HG03159 (cell line): ENCODE measurements at regions not wholly inside any gene's neighbourhood (a gene's known extent, or its start where the extent isn't known, plus 50 kb on each side); places are given as distances from the start of the nearest gene placed in this dataset.
"Not testable (repeated sequence)": the region's sequence is repeated elsewhere in the genome, so short reads cannot be mapped to it uniquely, and the experiment has no call there.

Experiments
- ATAC-seq: cut with Tn5 transposase; IDR thresholded peaks from one replicate; pipeline ENCODE4 v1.9.1; 2021; ENCODE audit warnings: mild to moderate bottlenecking, moderate library complexity; ENCODE audit not compliant: unreplicated experiment

- ATAC-seq, result no peak
Observed at GRCh38 chrX:13518126-13518525, 51.3 kb upstream of the EGFL6 start.

GRCh38 chrX:13515211-13515930 is 54.0 kb upstream of the EGFL6 start:
- ATAC-seq, result no peak

- no peak for ATAC-seq
Observed at GRCh38 chrX:13511944-13512330, 57.5 kb upstream of the EGFL6 start.

- no peak for ATAC-seq
Observed at GRCh38 chrX:13511241-13511943, 58.0 kb upstream of the EGFL6 start.

- no peak for ATAC-seq
Observed at GRCh38 chrX:13507893-13508292, 61.5 kb upstream of the EGFL6 start.

- no peak for ATAC-seq
Observed at GRCh38 chrX:13506574-13506973, 62.8 kb upstream of the EGFL6 start.

GRCh38 chrX:13502590-13502989 is 66.8 kb upstream of the EGFL6 start:
- ATAC-seq, result no peak

- no peak for ATAC-seq
Observed at GRCh38 chrX:13499736-13500135, 69.7 kb upstream of the EGFL6 start.

- ATAC-seq, result no peak
Observed at GRCh38 chrX:13498238-13498637, 71.2 kb upstream of the EGFL6 start.

GRCh38 chrX:13495232-13495631 is 74.2 kb upstream of the EGFL6 start:
- ATAC-seq, result no peak

- ATAC-seq, result no peak
Observed at GRCh38 chrX:13494562-13494961, 74.8 kb upstream of the EGFL6 start.

- no peak for ATAC-seq
Observed at GRCh38 chrX:13493659-13494058, 75.7 kb upstream of the EGFL6 start.

GRCh38 chrX:13492286-13492685 is 77.1 kb upstream of the EGFL6 start:
- no peak for ATAC-seq

GRCh38 chrX:13491061-13491460 is 78.3 kb upstream of the EGFL6 start:
- no peak for ATAC-seq

GRCh38 chrX:13489454-13489853 is 79.9 kb upstream of the EGFL6 start:
- no peak for ATAC-seq

- ATAC-seq, result no peak
Observed at GRCh38 chrX:13487731-13488505, 81.5 kb upstream of the EGFL6 start.

GRCh38 chrX:13485167-13485566 is 84.2 kb upstream of the EGFL6 start:
- no peak for ATAC-seq

- no peak for ATAC-seq
Observed at GRCh38 chrX:13483773-13484172, 85.6 kb upstream of the EGFL6 start.

GRCh38 chrX:13482746-13483541 is 86.5 kb upstream of the EGFL6 start:
- ATAC-seq, result no peak

- not testable (repeated sequence) for ATAC-seq
Observed at GRCh38 chrX:13480780-13481179, 88.6 kb upstream of the EGFL6 start.

- no peak for ATAC-seq
Observed at GRCh38 chrX:13479452-13479813, 90.0 kb upstream of the EGFL6 start.
